ENCODE measurements at regions not wholly inside any gene's neighbourhood (a gene's known extent, or its start where the extent isn't known, plus 50 kb on each side); places are given as distances from the start of the nearest gene placed in this dataset.

GRCh38 chr12:13313886-13314285 lies 117.4 kb downstream of the EMP1 start (continued):
- TF ChIP-seq BRCA1 (CRISPR knock-in tag; IDR thresholded peaks at IDR 0.05) = no peak

GRCh38 chr12:13311551-13311950 lies 115.0 kb downstream of the EMP1 start:
- intact Hi-C loops (cut with micrococcal nuclease; ENCODE audit: unreplicated experiment) (no loop called here), in situ Hi-C loops (cut with HindIII; ENCODE audit: extremely low pct_ligation_motif_present, low pct_unique_long_range_greater_than_20kb) (no loop called here)
- no TSS peak for BruUV-seq (replicated peaks)
- Histone ChIP-seq H3K36me3 (replicated peaks in 1 of 2; ENCODE audit: control insufficient read depth in 1 of 2, insufficient read depth in 2 of 2, low read length in 2 of 2) (no peaks in the 10 kb centered on the region), H3K4me2 (ENCODE audit: low read depth, low read length) (no peak overlapping the region), H4K20me1 (ENCODE audit: insufficient read depth, low read length) (no peaks in the 10 kb centered on the region), H3K9ac (ENCODE audit: insufficient read depth, low read depth, low read length) (no peak overlapping the region), H3K27me3 (ENCODE audit: control insufficient read depth in 1 of 2, insufficient read depth in 2 of 2, low read length in 2 of 2) (no peaks in the 10 kb centered on the region; a peak in 1 of 5 replicates), H3K4me1 (ENCODE audit: insufficient read depth, low read length) (no peaks in the 10 kb centered on the region), H3K79me2 (ENCODE audit: insufficient read depth, low read length) (no peaks in the 10 kb centered on the region), H3K9me3 (ENCODE audit: low read length) (no peaks in the 10 kb centered on the region), H3K4me3 (replicated peaks in 1 of 3; ENCODE audit: insufficient read depth in 1 of 3, low read depth in 2 of 3, low read length in 3 of 3) (no peak overlapping the region), H2AFZ (ENCODE audit: low read length) (no peak overlapping the region), H3K27ac (ENCODE audit: extremely low read length, insufficient read depth, low read length) (no peak overlapping the region)
- CTCF ChIA-PET (ENCODE audit: low intra/inter-chr PET ratio, low total read pairs) = no interaction called here
- no peak for FAIRE-seq
- DNase-seq (ENCODE audit: low spot score) = no peak
- no peak for ATAC-seq
- TF ChIP-seq CSRNP1 (CRISPR knock-in tag; IDR thresholded peaks at IDR 0.05) (no peak), ZNF644 (CRISPR knock-in tag; IDR thresholded peaks at IDR 0.05; ENCODE audit: low read depth) (no peak), NRL (CRISPR knock-in tag; IDR thresholded peaks at IDR 0.05; ENCODE audit: borderline replicate concordance) (no peak), GATAD2A (CRISPR knock-in tag; IDR thresholded peaks at IDR 0.05) (no peak), KLF16 (CRISPR knock-in tag; IDR thresholded peaks at IDR 0.05) (no peak), FOXC1 (CRISPR knock-in tag; IDR thresholded peaks at IDR 0.05; ENCODE audit: borderline replicate concordance) (no peak), SALL1 (CRISPR knock-in tag; IDR thresholded peaks at IDR 0.05) (no peak), ZNF772 (CRISPR knock-in tag; IDR thresholded peaks at IDR 0.05) (no peak), TBP (CRISPR knock-in tag; IDR thresholded peaks at IDR 0.05) (no peak), ZMYM2 (CRISPR knock-in tag; IDR thresholded peaks at IDR 0.05) (no peak)
- POLR2A ChIA-PET = no interaction called here
- 2% methylated on average over 4 of the region's 4 CpGs for WGBS (ENCODE audit: low lambda C conversion rate)

Measured in HepG2 (cell line).